Breast epithelium (tissue), 4 donors: ENCODE measurements at regions not wholly inside any gene's neighbourhood (a gene's known extent, or its start where the extent isn't known, plus 50 kb on each side); places are given as distances from the start of the nearest gene placed in this dataset.

Experiments
- DNase-seq, 2 donors: peaks; one replicate each; pipeline ENCODE4 v3.0.0-alpha.2; 2019; ENCODE audit warnings: low spot score in 2 of 2
- H3K27ac ChIP-seq, 2 donors: fragments of 200-600 bp; sonication (generic) in 1 of 2; one replicate each; pipeline ENCODE4 v1.5.1; 2016 to 2019; ENCODE audit warnings: mild to moderate bottlenecking in 1 of 2
- H3K27me3 ChIP-seq, 2 donors: fragments of 200-600 bp; sonication (generic) in 1 of 2; one replicate each; pipeline versions ENCODE4 v1.5.1 to v1.6.0; 2017 to 2019; ENCODE audit warnings: control low read depth in 1 of 2, mild to moderate bottlenecking in 1 of 2
- H3K36me3 ChIP-seq: fragments of 200-600 bp; one replicate; pipeline ENCODE4 v1.5.1; 2019
- H3K4me1 ChIP-seq, 2 donors: fragments of 200-600 bp; sonication (generic); one replicate each; pipeline ENCODE4 v1.5.1; 2016 to 2019; ENCODE audit warnings: control low read depth in 1 of 2
- H3K4me3 ChIP-seq, 3 donors: fragments of 200-600 bp; sonication (generic); 1 replicate in 2 of 3; 2 replicates in 1 of 3; pipeline ENCODE4 v1.5.1; 2016 to 2019; ENCODE audit warnings: mild to moderate bottlenecking in 3 of 3, moderate library complexity in 2 of 3
- H3K9me3 ChIP-seq, 2 donors: fragments of 200-600 bp; sonication (generic) in 1 of 2; one replicate each; pipeline ENCODE4 v1.5.1; 2016 to 2019; ENCODE audit warnings: control low read depth in 1 of 2
- POLR2A ChIP-seq: fragments of 450-650 bp; IDR thresholded peaks from one replicate; pipeline ENCODE4 v1.6.1; 2016; ENCODE audit warnings: antibody characterized with exemption, mild to moderate bottlenecking, moderate library complexity
- POLR2AphosphoS5 ChIP-seq, 3 donors: sonication (generic); formaldehyde crosslinking; IDR thresholded peaks; one replicate each; pipeline ENCODE4 v1.6.1; 2017; ENCODE audit warnings: antibody characterized with exemption in 3 of 3
- intact Hi-C: fragments of 100-400 bp; cut with DNase I; formaldehyde crosslinking; loops from one replicate; pipeline ENCODE4 v1.15.1; 2023; ENCODE audit warnings: low total_unique reads
- TF ChIP-seq, protein P1 (sequence below), 3 donors: fragments of 450-650 bp; IDR thresholded peaks; one replicate each; pipeline ENCODE4 v1.5.1; 2016 to 2017; ENCODE audit warnings: antibody characterized with exemption in 3 of 3, mild to moderate bottlenecking in 3 of 3, moderate library complexity in 3 of 3

DNA sequence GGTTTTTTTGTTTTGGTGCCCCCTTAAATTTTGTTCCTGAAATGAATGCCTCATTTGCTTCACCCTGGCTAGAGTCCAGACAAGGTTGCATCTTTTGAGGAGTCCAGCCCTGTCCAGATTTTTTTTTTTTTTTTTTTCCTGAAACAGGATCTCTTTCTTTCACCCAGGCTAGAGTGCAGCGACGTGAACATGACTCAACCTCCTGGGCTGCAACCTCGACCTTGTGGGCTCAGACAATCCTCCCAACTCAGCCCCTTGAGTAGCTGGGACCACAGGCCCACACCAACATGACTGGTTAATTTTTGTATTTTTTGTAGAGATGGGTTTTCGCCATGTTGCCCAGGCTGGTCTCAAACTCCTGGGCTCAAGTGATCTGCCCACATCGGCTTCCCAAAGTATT lies 469.0 kb upstream of the BRINP1 start:
- Histone ChIP-seq H3K4me3 (no peak overlapping the region), H3K27me3 (no peaks in the 10 kb centered on the region), H3K9me3 (no peaks in the 10 kb centered on the region), H3K27ac (no peak overlapping the region), H3K36me3 (no peaks in the 10 kb centered on the region), H3K4me1 (no peaks in the 10 kb centered on the region)
- intact Hi-C loops = no loop called here
- no peak for DNase-seq
- TF ChIP-seq, protein P1, sequence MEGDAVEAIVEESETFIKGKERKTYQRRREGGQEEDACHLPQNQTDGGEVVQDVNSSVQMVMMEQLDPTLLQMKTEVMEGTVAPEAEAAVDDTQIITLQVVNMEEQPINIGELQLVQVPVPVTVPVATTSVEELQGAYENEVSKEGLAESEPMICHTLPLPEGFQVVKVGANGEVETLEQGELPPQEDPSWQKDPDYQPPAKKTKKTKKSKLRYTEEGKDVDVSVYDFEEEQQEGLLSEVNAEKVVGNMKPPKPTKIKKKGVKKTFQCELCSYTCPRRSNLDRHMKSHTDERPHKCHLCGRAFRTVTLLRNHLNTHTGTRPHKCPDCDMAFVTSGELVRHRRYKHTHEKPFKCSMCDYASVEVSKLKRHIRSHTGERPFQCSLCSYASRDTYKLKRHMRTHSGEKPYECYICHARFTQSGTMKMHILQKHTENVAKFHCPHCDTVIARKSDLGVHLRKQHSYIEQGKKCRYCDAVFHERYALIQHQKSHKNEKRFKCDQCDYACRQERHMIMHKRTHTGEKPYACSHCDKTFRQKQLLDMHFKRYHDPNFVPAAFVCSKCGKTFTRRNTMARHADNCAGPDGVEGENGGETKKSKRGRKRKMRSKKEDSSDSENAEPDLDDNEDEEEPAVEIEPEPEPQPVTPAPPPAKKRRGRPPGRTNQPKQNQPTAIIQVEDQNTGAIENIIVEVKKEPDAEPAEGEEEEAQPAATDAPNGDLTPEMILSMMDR (IDR thresholded peaks at IDR 0.05) = no peak
- TF ChIP-seq POLR2AphosphoS5 (IDR thresholded peaks at IDR 0.05) (no peak), POLR2A (no peak)

DNA sequence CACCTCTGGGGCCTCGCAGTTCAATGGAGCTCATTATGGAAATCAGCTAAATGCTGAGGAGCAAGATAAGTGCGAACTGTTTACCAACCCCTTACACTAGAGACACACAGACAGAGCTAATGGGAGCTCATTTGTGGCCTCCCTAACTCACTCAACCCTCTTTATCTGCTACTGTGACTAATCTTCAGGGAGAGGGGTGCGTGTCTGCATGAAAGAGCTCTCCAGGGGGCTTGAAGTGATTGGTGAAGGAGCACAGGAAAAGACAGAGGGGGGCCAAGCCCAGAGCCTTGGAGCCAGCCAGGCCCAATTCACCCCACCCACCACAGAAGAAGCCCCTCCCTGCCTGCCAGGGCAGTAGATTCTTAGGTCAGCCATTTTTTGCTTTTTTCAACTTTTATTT lies 466.8 kb upstream of the BRINP1 start:
- no peaks in the 10 kb centered on the region for H3K36me3 ChIP-seq
- no peaks in the 10 kb centered on the region for H3K9me3 ChIP-seq
- no peak overlapping the region for H3K4me3 ChIP-seq
- no peak for DNase-seq
- TF ChIP-seq POLR2A (no peak), POLR2AphosphoS5 (IDR thresholded peaks at IDR 0.05) (no peak)
- TF ChIP-seq, protein P1 (IDR thresholded peaks at IDR 0.05) = no peak
- H3K4me1 ChIP-seq = no peaks in the 10 kb centered on the region
- H3K27me3 ChIP-seq = no peaks in the 10 kb centered on the region
- no peak overlapping the region for H3K27ac ChIP-seq
- intact Hi-C loops = no loop called here

DNA sequence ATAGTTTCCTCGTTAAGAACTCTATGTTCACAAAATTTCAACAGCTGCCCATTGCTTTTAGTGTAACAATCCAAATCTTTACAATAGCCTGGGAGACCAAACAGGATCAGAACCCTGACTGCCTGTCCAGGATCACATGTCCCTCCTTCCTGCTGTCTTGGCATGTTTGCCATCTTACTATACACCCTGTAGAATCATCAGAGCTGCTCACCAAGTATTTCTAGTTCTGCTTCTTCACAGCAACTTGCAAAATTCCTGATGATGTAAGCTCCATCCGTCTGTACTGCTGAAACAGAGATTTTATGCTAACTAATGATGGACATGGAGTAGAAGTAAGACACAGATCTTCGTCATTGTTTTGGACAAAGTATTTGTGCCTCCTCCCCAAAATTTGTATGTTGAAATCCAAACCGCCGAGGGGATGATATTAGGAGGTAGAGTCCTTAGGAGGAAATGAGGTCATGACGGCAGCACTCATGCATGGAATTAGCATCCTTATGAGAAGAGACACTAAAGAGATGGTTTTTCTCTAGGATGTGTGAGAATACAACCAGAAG lies 464.9 kb upstream of the BRINP1 start:
- H3K36me3 ChIP-seq = no peaks in the 10 kb centered on the region
- H3K27me3 ChIP-seq = no peaks in the 10 kb centered on the region
- no peak overlapping the region for H3K27ac ChIP-seq
- intact Hi-C loops = no loop called here
- no peaks in the 10 kb centered on the region for H3K9me3 ChIP-seq
- TF ChIP-seq, protein P1 (IDR thresholded peaks at IDR 0.05) = no peak
- TF ChIP-seq POLR2AphosphoS5 (IDR thresholded peaks at IDR 0.05) (no peak), POLR2A (no peak)
- no peaks in the 10 kb centered on the region for H3K4me1 ChIP-seq
- no peak for DNase-seq
- H3K4me3 ChIP-seq = no peak overlapping the region

DNA sequence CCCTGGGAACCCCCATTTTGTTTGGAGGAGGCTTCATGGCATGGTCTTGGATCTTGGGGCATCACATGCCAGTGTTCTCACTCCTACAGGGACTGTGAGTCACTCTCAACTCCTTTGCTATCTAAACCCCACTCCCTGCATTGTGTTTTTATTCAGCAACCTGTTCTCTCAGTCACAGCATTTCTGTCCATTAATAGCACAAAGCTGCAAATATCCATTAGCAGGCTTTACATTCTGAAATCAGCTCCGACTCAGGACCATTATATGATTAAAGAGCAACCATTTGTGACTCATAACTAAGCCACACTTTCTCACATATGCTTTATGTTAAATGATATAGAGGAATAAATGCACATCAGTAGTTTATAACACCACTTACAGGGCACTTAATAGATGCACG lies 462.1 kb upstream of the BRINP1 start:
- Histone ChIP-seq H3K4me3 (no peak overlapping the region), H3K27ac (no peak overlapping the region), H3K36me3 (no peaks in the 10 kb centered on the region), H3K27me3 (no peaks in the 10 kb centered on the region), H3K9me3 (no peaks in the 10 kb centered on the region), H3K4me1 (no peaks in the 10 kb centered on the region)
- TF ChIP-seq POLR2A (no peak), POLR2AphosphoS5 (IDR thresholded peaks at IDR 0.05) (no peak)
- TF ChIP-seq, protein P1 (IDR thresholded peaks at IDR 0.05) = no peak
- intact Hi-C loops = no loop called here
- no peak for DNase-seq

DNA sequence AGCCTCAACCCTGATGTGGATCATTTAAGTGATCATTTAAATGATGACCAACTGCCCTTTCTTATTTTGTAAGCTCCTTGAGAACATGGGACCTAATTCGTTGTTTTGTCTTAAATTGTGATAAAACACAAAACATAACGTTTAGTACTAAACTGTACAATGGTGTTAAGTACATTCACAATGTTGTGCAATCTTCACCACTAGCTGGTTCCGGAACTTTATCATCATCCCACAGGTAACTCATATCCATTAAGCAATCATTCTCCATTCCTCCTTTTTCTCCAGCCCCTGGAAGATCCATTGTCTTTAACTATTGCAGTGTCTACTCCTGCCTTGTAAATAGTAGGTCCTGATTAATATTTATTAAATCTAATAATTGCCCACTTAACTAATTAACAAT lies 460.5 kb upstream of the BRINP1 start:
- Histone ChIP-seq H3K9me3 (no peaks in the 10 kb centered on the region), H3K4me3 (no peak overlapping the region)
- intact Hi-C loops = no loop called here

More for the DNA sequence above, 460.5 kb upstream of the BRINP1 start:
- H3K4me1 ChIP-seq = no peaks in the 10 kb centered on the region
- no peak overlapping the region for H3K27ac ChIP-seq
- TF ChIP-seq, protein P1 (IDR thresholded peaks at IDR 0.05) = no peak
- TF ChIP-seq POLR2AphosphoS5 (IDR thresholded peaks at IDR 0.05) = no peak
- TF ChIP-seq POLR2A = no peak
- no peak for DNase-seq
- H3K36me3 ChIP-seq = no peaks in the 10 kb centered on the region
- no peaks in the 10 kb centered on the region for H3K27me3 ChIP-seq
